ENCODE measurements at regions not wholly inside any gene's neighbourhood (a gene's known extent, or its start where the extent isn't known, plus 50 kb on each side); places are given as distances from the start of the nearest gene placed in this dataset.
"Not testable (repeated sequence)": the region's sequence is repeated elsewhere in the genome, so short reads cannot be mapped to it uniquely, and the experiment has no call there.

DNA sequence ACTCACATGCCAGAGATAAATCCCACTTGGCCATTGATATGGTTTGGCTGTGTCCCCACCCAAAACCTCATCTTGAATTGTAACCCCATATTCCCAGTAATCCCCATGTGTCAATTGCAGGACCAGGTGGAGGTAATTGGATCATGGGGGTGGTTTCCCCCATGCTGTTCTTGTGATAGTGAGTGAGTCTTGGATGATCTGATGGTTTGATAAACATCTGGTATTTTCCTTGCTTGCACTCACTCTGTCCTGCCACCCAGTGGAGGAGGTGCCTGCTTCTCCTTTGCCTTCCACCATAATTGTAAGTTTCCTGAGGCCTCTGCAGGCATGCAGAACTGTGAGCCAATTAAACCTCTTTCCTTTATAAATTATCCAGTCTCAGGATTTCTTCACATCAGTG is 50.4 kb upstream of the B3GAT2 start:
- not testable (repeated sequence) for DNase-seq

DNA sequence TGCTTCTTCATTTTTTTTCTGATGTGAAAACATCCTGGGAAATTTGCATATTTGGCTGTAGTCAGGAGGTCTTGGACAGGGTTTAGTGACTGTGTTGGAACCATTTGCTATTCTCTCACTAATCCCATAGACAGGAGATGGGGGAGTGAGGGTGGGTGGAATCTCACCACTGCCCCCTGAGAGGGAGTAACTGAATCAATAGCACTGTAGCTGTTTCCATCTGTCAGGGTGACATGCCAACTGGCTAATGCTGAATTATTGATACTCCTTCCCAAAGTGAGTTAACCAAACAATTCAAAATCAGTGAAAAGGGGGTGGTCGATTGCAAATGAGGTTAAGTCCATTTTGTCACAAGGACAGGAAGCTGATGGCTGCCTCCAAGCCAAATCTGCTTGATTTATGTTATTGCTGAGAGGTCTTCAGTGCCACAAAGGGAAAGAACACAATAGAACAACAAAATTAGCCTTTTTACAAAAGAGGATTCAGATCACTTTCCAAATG is 55.1 kb upstream of the B3GAT2 start:
- no peak for DNase-seq

DNA sequence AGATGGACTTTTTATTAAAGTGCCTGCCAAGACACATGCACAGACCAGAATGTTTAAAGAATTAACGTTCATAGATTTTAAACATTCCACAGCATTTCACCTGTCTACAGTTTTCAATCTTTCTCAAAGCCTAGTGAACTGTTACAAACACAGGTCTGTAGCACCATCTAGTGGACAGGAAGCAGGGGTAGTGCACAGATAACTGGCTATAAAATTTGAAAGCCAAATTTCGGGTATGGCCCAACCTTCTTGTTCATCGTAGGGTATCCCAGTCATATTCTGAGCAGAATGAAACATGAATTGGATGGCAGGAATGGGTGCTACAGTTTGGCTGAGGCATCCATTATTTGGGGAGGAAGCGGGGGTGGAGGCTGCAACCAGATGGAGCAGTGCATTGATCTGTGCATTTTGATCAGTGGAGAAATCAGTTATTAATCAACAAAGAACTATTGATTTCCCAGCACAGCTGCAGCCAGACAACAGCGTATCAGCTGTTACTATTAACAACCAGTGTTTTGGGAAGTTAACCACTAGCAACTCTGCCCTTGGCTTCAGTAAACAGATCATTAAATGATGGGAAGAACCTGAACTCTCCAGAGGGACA is 56.1 kb upstream of the B3GAT2 start:
- peak; percentile 28 for DNase-seq

DNA sequence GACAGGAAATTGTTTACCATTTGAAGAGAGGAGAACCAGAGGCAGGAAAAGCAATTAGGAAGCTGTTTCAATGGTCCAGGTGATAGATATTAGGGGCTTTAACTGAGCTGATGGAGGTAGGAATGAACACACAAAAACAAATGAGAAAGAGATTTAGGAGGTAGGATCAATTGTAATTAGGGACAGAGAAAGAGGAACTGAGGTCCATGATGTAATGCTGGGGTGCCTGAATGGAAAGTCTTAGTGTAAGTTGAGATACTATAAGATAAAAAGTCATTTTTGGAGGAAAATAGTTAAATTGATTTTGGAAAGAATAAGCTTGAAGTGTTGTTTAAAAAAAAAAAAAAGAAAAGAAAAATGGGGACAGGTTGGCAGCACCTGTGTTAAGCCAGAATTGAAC is 58.5 kb upstream of the B3GAT2 start:
- DNase-seq, result no peak

DNA sequence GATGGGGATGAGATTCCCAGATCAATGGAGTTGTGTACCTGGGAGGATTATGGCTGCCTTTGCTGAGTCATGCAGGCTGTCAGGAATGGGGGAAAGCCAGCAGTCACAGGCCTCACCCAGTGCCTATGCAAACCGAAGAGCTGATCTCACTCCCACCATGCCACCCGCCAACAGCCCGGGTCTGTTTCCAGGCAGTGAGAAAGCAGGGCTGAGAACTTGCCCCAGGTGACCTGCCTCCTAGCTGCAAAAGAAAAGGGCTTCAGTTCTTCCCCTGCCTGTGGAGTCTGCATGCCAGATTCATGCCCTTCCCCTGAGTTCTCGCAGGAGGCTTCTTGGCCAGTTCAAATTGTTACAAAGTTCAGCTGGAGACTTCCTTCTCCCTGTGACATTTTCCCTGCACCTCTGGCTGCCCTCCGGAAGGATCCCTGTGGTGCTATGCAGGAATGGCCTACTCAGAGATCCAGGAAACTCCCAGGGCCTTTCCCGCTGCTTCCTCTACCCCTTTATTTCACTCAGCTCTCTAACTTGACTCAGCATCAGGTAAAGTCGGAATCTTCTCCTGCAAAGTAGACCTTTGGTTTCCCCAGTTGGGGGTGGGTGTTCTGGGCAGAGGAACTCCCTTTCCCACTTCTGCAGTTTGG is 71.5 kb upstream of the B3GAT2 start:
- DNase-seq, result no peak

DNA sequence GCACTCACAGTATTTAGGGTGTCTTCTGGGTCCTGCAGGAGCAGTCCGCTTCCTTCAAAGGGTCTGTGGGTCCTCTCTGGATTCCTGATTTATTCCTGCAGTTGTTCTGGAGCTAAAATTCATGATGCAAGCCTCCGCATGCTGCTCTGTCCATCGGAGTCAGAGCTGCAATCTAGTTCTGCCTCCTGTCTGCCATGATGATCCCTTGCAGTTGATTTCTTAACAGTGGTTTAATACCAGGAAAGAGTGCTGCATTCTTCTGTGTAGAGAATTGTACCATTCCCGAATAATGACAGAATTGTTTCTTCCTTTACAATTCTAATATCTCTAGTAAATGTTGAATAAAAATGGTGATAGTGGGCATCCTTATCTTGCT is 72.0 kb upstream of the B3GAT2 start:
- DNase-seq, result no peak

DNA sequence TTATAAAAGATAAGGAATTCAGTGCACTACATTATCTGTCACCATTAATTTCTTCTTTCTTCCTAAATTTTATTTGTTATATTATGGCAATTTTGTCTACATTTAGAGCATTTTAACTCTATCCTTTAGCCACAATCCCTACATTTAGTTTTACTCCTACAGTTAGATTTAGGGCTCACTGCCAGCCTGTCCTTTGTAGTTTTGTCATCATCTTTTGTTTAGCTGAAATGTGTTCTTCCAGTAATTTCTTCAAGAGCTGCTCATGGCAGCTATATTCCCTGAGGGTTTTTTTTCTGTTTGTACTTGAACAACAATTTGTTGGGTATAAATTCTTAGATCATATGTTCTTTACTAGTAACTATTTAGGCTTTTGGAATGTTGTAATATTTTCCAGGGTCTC is 72.7 kb upstream of the B3GAT2 start:
- no peak for DNase-seq

DNA sequence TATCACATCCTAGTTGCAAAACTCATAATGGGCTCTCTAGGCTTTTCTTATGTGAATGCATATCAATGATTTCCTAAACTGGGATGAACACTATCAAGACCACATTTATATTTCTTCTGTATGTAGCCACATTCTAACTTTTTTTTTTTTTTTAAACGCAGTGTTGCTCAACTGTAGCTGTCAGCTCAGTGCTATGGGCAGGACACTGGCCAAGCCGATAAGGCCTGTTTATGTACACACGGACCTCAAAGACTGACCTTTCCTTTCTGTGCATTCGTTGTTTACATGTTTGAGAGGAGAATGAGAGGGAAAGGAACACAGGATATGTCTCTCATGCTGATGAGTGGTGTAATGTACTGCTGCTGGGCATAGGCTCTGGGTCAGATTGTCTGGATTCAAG is 75.1 kb upstream of the B3GAT2 start:
- DNase-seq, result no peak

DNA sequence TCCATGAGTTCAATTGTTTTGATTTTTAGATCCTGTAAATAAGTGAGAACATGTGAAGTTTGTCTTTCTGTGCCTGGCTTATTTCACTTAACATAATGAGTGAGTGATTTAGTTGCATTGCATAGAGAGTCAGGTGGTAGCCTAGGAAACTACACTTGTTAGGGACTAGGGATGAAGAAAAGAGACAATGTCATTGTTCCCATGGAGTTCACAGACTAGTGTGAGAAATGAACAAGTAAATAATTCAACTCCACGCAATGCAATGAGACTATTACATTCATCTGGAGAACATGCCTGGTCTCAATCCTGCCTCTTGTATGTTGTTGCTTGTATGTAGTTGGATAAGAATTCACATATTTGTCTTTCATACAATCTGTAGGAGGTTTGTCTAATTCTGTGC is 76.3 kb upstream of the B3GAT2 start:
- no peak for DNase-seq

DNA sequence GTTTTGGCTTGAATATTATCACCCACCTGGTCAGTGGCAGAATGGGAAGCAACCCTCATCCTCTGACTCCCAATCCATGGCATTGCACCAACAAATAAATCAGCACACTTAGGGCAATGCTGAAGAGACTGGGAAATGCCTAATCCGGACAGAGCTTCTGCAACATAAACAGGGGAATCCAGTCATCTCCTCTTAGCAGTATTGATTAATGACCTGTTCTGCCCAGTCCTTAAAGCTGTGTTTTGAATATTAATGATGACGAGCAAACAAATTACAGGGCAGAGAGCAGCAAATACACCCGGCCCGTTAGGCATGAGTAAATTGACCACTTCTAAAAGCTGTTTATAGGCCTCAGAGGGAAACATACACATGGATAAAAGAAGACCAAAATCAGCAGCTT is 77.0 kb upstream of the B3GAT2 start:
- no peak for DNase-seq

DNA sequence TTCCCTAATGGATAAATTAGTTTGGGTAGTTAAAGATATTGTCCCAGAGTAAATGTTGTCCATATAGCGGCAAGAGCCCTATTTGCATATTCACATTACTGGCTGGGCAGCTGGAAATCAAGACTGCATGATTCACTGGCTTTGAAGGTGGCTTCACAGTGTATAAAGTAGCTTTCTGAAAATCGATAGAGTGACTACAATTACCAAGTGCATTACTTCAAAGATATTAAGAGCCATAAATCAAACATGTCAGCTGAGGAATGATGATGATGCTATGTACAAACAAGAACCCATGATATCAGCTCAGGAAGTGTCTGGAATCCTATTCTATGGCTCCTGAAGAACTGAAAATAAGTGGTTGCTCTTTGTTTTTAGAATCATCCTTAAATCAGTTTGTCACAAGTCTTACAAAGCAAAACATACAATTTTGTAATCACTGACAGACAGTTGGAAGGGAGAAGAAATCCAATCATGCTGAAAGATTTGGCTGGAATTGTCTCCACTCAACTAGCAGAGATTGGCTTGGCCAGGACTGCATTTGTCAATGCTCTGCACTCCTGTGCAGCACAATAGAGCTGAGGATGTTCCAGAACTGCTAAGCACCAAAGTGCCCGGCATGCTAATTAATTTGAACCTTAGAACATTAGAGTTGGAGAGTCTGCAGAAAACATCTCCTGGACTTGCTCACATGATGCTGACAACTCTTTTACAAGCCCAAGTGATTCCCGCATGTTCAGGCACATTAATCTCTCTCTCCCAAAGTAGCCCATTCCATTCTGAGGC is 77.9 kb upstream of the B3GAT2 start:
- DNase-seq, result no peak

DNA sequence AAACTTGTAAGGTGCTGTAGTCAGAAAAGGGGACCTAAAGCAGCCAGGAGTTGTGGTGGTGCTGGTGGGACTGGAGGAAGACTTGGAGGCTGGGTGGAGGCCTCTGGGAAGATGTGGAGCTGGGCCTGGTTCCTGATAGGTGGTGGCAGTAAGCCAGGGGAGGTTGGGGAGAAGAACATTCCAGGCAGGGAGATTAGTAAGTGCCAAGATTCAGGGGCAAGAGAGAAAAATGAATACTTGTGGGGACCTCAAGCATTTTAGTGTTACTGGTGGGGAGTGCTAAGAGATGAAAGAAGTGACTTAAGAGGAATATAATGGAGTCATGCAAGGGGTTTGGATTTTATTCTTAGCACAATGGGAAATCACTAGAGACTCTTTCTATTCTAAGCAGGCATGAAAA is 79.0 kb upstream of the B3GAT2 start:
- no peak for DNase-seq

DNA sequence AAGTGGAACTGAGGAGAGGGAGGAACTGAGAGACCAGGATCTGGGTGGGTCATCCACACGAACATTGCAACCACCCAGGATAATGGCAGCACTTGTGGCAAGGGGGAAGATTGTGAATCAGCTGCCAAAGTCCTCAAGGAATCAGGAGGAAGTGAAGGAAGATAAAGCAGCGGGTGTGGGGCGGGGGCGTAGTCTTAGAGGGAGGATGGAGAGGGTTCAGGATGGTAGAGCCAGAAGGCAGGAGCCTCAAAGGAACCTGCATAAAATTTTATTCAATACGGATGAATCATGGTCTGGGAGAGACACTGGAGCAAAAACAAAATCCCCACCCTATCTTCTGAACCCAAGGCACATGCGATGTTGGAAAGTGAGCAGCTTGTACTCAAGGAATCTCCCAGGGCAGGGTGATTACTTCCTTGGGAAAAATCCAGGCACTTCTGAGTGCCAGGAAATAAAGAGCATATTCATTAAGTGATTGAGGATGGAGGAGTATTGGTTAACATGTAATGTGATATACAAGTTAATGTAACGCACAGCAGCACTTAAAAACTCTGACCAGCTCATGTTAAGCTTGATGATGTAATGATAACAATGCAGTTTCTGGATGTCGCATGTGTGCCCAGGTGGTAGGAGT is 82.0 kb upstream of the B3GAT2 start:
- DNase-seq, result no peak

DNA sequence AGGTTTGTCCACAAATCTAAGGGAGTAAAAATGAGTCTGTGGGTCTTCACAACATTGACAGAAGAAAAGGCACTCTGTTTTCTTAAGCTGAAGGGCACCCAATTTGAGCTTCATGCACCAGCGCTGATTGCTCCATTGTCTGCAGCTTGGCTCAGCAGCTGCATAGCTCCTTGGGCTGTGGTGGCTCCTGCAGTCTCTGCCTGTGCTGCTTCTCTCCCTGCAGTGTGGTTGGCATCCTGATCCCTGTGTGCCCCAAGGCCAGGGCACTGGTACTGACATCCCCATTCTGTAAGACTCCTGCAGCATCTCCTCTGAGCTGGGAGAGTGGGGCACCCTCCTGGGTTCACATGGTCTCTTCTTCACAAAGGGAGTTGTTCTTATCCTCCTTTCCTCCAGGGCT is 83.2 kb upstream of the B3GAT2 start:
- DNase-seq, result no peak

DNA sequence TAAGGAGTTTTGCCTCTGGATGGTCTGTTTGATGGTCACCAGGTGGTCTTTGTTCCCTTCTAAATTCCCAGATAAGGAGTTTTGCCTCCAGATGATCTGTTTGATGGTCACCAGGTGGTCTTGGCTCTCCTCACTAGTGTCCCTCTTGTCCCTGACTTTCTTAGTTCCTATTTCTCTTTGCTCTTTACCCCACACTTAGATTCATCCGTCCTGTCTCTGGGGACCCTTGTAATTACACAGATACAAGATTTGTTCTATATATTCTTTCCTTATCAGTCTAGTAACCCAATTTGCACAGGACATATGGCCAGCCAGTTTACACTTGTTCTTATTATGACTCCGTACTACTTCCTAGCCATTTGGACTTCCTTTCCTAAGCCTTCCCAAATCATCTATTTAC is 84.0 kb upstream of the B3GAT2 start:
- DNase-seq, result no peak

DNA sequence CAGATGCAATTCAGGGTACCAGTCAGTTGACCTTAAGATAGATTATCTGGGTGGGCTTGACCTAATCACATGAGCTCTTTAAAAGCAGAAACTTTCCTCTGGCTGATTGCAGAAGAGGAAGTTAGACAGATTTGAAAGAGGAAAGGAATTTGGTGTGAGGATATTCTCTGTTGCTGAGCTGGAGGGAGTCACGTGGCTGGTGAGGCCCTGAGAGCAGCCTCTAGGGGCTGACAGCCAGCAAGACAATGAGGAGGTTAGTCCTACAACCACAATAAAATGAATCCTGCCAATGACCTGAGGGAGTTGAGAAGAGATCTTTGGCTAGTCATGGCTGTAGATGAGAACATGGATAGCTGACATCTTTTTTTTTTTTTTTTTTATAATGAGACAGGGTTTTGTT is 87.0 kb upstream of the B3GAT2 start:
- no peak for DNase-seq

DNA sequence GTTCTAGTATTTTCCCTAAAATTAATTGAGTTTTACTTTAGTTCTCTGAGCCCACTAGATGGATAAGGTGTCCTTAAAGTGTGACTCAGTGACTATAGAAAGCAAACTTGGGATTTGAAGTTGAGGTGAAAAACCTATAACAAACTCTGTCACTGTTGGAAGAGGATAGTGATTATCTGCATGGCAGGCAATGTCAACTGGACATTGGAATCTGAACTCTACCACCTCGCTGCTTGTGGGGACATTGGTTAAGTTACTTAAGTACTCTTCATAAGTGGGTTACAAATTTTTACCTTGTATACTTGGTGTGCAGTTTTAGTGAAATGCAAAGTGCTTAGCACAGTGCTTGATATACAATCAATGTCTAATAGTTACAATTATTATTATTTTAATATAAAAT is 87.9 kb upstream of the B3GAT2 start:
- DNase-seq, result no peak

DNA sequence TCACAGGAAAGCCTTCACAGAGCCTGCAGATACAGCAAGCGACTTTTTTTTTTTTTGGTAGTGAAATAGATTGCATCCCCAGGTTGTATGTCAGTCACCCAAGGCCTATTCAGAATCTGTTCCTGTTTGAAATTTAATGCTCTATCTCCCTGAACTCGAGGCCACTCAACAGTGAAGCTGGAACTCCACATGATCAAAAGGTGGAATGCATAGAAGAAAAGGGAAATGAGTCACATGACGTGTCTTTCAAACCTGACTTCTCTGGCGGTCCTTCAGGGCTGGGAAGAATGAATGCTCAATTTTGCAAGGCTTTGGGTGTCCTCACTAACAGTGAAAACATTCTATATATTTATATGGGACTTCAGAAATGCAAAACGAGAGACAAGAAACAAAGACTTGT is 88.4 kb upstream of the B3GAT2 start:
- DNase-seq, result no peak

DNA sequence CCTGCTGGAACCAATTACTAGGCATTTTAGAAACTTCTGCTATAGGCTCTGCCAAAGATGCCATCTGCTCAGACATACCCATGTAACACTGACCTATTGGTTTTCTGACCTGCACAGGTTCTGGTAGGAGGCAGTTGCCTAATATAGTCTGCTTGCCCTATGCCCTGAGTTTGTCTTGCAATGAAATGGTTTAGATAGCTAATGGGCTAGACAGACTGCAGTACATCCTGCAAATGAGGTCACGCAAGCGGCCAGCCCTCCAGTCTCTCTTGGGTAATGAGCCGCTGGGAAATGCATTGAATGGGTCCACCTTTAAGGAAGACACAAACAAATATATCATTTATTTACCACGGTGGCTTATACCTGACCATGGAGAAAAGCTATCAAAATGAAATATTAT is 90.6 kb upstream of the B3GAT2 start:
- no peak for DNase-seq

DNA sequence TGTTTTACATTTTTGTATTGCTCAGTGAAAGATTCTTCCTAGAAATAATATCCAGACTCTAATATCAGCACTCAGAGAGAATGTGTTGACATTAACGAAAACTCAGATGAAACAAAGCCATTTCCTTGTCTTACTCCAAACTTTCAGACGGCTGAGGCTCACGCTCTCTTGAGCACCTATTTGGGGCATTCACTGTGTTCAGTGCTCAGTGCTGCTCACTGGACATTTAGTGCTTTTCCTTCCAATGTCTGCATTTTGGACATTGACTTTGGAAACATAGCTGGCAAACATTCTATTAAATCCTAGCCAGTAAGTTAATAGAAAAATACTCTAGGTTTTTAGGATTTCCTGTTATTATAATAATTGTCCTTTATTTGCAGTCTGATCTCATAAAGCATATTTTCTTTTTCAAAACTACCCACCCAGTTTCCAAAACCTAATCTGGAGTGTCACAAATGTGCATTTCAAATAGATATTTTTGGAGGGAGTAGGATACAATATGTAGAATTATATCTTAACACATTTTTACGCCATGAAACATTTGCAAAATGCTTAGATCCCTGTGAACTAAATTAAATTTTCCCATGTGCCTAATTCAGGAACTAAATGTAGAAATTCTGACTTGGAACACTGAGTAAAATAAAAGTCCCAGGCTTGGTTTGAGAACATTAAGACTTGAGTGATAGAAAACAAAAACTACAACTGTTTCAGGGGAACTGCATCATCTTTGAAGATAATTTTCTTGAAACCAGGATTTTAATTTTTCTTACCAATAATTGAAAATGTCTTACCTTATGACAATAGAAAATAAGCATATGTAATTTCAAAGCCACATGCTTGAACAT is 91.7 kb upstream of the B3GAT2 start:
- DNase-seq, result no peak

DNA sequence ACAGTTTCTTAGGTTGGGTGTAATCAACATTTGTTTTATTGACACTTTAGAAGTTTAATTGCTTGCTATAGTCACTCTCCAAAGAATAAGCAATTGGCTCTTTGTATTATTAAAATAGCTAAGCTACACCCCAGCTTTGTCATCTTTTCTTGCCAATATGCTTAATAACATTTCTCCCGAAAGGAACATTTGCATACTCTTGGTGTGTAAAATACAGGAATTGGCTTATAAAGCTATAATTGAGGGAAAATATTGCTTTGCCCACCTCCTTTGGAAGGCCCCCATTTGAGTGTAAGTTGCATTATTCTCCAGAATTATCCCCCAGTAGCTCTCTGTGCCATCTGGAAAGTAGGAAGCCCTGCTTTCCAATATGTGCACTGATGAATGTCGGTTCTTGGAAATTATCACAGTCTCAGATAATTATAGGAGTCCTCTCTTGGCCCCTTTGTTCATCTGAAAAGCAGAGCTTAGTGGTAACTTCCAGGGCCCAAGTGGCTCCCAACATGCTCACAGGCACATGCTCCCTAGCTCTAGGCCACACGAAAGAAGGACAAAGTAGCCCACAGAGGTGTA is 92.4 kb upstream of the B3GAT2 start:
- no peak for DNase-seq

DNA sequence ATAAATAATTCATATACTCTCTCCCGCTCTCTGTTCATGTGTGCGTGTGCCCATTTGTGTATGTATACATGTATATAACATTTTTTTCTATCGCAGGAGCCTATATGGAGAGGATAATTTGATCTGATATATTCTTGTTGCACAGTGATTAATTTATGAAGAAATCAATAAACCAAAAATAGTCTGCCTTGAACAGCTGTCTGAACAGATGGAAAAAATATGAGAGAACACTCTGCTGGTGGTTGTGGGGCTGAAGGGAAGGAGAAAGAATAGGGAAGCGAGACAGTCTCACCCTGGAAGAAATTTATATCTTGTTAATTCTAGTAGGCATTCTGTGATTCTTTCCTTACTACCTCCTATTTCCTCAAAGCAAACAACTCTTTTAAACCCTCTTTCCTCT is 96.6 kb upstream of the B3GAT2 start:
- no peak for DNase-seq
